Tongue (tissue), 1 donor: ENCODE measurements at regions not wholly inside any gene's neighbourhood (a gene's known extent, or its start where the extent isn't known, plus 50 kb on each side); places are given as distances from the start of the nearest gene placed in this dataset.
A peak's percentile ranks its signal among the peaks of the same experiment; 100 is the strongest.

ENCODE experiments used
- DNase-seq: peaks from one replicate; pipeline ENCODE4 v3.0.0-alpha.2; 2015

- DNase-seq = no peak
Observed at GRCh38 chr17:70808596-70808995, 639.3 kb downstream of the KCNJ2 start.

- no peak for DNase-seq
Observed at GRCh38 chr17:70810609-70811008, 641.3 kb downstream of the KCNJ2 start.

DNA sequence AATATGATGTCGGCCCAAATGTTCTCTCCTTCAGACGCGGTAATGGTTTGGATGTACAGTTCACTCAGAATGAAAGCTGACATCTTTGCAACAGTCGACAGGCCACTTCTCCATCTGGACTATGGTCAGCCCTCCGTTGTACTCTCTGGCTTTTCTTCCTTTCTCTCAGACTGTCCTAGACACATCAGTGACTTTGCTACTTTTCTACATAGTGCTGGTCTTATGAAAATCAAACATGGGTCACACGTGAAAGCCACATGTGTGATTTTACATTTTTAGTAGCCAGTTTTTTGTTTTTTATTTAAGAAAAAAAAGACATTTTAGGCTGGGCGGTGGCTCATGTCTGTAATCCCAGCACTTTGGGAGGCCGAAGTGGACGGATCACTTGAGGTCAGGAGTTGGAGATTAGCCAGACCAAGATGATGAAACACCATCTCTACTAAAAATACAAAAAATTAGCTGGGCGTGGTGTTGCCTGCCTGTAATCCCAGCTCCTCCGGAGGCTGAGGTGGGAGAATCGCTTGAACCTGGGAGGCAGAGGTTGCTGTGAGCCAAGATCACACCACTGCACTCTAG is 644.1 kb downstream of the KCNJ2 start:
- DNase-seq = no peak

GRCh38 chr17:70819183-70819582 is 649.9 kb downstream of the KCNJ2 start:
- DNase-seq = no peak

- DNase-seq = no peak
Observed at GRCh38 chr17:70820276-70820675, 650.9 kb downstream of the KCNJ2 start.

- DNase-seq = peak; percentile 28
Observed at GRCh38 chr17:70825321-70826125, 656.2 kb downstream of the KCNJ2 start.

DNA sequence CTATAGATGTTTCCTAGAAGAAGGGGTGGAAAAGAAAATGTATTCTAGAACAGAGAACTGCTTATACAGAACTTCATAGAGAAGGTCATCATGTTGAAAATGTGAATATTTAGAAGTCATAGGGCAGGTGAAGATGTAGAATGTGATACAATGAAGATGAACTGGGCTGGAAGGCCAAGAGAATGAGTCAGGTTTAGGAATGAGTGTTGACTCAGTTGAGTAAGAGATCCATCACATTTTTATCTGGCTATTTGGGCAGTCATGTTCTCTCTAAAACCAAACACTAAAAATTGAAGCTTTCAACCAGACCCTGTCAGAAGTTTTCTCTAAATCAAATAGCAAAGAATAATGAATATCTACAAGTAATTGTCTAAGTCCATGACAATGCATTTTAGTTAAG is 660.5 kb downstream of the KCNJ2 start:
- no peak for DNase-seq

DNA sequence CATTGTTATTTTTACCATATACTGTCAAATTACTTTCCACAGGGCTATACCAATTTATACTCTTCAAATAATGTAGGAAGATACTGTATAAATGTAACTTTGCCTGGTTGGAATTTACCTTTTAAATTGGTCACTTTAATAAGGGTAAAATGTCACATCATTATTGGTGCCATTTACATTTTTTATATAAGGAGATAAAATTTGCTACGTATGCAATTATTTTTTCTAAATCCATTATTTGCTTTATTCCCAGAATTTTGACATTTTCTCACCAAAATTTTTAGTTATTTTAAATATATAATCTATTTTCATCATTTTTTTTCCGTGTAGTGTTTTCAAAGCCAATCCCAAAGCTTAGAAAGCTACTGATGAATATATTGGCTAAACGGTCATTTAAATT is 664.7 kb downstream of the KCNJ2 start:
- no peak for DNase-seq

- DNase-seq = no peak
Observed at GRCh38 chr17:70848785-70849184, 679.5 kb downstream of the KCNJ2 start.

GRCh38 chr17:70855401-70856054 is 686.2 kb downstream of the KCNJ2 start:
- DNase-seq = peak; percentile 28

DNA sequence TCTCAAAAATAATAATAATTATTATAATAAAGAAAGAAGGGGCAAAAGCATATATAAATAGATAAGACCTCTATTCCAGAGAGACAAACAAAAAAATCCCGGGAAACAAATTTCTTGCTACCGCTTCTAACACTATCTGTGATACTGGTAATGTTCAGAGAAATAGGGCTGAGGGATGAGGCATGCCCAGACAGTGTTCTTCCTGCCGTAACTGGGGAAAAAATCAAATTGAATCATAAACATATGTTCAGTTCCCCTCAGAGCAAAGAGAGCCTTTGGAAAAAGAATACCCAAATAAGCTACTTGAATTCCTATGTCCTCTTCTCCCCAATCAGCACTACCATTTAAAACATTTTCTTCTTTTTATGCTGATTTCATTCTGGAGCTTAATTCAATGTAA is 688.0 kb downstream of the KCNJ2 start:
- no peak for DNase-seq

GRCh38 chr17:70859829-70860228 is 690.5 kb downstream of the KCNJ2 start:
- no peak for DNase-seq

DNA sequence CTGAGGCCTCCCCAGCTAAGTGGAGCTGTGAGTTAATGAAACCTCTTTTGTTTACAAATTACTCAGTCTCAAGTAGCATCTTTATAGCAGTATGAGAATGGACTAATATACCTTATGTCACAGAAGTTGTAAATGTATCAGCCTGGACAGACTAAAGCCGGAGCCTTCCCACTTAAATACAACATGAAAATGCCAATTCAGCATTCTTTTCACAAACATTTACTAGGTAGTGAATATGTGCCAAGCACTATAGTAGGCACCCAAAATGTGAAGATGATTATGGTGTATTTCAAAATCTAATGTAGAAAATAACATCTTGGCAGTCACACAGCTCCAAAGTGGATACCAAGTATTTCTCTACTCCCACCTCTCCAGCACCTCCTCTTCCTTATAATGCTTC is 693.0 kb downstream of the KCNJ2 start:
- no peak for DNase-seq

DNA sequence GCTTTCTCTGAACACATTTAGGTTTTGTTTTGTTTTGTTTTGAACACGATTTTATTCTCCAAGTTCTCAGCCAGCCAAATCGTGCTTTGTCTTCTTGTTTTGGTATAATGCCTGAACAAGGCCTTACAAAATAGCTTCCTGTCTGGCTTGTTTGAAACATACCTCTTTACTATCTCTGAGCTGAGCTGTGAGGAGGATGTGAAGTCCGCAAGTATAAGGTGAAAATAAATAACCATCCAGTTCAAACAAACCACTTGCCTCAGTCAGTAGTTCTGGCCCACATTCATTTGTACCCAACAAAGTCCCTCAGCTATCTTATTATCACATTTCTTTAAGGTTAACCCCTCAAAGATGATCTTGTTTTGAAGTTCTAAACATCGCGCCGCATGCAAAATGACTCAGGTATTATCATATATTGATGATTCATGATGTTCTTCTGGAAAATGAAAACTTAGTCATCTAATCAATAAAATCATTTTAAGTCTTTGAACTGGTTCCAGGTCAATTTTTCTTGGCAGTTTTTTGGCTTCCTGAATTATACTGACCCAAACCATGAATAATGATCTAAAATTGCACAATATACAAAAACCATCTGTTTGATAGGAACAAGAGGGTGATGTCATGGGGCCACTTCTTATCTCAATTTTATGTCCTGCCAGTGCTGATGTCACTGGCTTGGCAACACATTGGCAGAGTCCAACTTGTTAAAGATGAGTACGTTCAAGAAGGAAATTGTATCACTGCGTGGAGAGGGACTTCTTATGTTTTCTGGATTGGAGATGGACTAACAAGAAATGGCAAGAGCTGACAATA is 694.3 kb downstream of the KCNJ2 start:
- no peak for DNase-seq

GRCh38 chr17:70865993-70866804 is 696.9 kb downstream of the KCNJ2 start:
- no peak for DNase-seq

DNA sequence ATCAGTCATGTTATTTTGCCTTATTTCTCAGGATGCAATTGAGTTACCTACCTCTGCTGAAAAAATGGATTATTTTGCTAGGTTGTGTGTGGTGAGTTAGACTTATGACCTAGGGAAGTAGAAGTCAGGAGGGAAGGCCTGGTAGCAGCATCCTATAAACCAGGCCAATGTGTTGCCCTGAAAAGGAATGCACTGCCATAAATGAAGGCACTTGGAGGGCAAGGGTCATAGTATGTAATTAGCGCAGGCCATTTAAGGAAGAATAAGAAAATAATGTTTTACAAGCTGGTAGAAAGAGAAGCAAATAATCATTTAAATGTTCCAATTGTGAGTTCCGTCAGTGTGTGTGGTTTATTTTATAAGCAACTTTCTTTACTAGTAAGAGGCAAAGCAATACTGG is 698.8 kb downstream of the KCNJ2 start:
- no peak for DNase-seq

DNA sequence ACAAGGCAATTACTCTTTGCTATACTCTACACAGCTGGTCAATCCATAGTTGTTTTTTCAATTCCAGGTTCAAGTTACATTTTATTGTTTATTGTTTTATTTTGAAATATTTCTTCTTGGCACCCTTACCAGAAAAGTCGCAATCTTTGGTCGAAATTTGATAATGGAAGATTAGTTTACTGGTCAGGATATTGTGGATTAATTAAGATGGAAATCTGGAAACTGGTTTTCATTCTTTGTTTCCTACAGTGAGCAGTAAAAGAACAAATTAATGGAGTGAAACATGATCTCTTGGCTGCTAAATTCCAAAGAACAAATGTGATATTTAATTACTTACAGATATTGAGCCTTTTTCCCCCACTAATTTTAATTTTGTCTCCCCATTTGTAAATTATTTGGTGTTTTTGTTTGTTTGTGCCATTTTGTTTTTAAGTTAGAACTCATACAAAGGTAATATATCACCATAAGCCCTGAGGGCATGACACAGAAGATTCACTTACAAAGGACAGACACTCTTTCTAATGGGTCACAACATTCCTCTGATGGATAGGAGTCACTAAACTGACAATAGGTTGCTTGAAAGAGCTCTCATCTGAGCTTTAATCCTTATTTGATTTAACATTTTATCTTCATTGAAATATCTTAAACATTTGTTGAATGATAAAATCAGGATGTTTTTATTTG is 700.2 kb downstream of the KCNJ2 start:
- DNase-seq = no peak

- no peak for DNase-seq
Observed at GRCh38 chr17:70871180-70871818, 702.0 kb downstream of the KCNJ2 start.

- peak; percentile 53 for DNase-seq
Observed at GRCh38 chr17:70872103-70872502, 702.8 kb downstream of the KCNJ2 start.

DNA sequence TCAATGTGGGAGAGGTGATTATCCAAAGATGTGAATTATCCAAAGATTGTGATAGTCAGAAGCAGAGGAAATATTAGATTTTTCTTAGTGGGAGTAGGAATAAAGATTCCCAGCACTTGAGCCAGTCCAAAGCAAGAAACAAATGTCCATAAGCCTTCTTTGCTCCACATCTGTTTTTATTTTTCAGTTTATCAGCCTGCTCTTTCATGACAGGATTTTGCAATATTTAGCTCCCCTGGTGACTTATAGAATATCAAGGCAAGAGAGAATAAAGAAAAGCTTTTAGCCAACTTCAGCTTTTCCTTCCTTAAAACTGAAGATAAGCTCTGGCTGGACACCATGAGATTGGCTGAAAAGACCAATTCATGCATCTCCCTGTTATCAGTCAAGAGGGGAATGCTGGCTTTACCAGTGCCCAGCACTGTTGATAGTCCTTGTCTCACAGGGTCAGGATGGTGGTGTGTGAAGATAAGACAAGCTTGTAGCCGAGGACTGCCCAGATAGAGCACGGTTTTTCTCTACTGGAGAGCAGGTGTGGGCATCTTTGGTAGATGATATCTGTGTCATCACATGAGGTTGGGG is 706.5 kb downstream of the KCNJ2 start:
- no peak for DNase-seq
